Neuronal stem cell (in vitro differentiated cells): ENCODE measurements at regions not wholly inside any gene's neighbourhood (a gene's known extent, or its start where the extent isn't known, plus 50 kb on each side); places are given as distances from the start of the nearest gene placed in this dataset.
"Not testable (repeated sequence)": the region's sequence is repeated elsewhere in the genome, so short reads cannot be mapped to it uniquely, and the experiment has no call there.

Experiments
- DNase-seq: peaks from one replicate; pipeline ENCODE4 v3.0.0-alpha.2; 2013; ENCODE audit warnings: low spot score
- H2AFZ ChIP-seq: one replicate; pipeline ENCODE4 v1.6.1; 2013; ENCODE audit warnings: mild to moderate bottlenecking, low read length, inconsistent platforms
- H2AK5ac ChIP-seq: 2 replicates; pipeline ENCODE4 v1.6.1; 2013; ENCODE audit warnings: low read depth, mild to moderate bottlenecking, inconsistent platforms, low read length, moderate library complexity, mixed read lengths
- H2BK120ac ChIP-seq: 2 replicates; pipeline ENCODE4 v1.6.1; 2013; ENCODE audit warnings: low read depth, mild to moderate bottlenecking, inconsistent platforms, low read length, moderate library complexity, mixed read lengths
- H2BK12ac ChIP-seq: one replicate; pipeline ENCODE4 v1.6.1; 2013; ENCODE audit warnings: low read length, inconsistent platforms
- H2BK15ac ChIP-seq: 2 replicates; pipeline ENCODE4 v1.6.1; 2013; ENCODE audit warnings: mild to moderate bottlenecking, low read length, inconsistent platforms, mixed read lengths
- H2BK5ac ChIP-seq: one replicate; pipeline ENCODE4 v1.6.1; 2013; ENCODE audit warnings: inconsistent platforms, mild to moderate bottlenecking, low read length, moderate library complexity
- H3K14ac ChIP-seq: one replicate; pipeline ENCODE4 v1.6.1; 2013; ENCODE audit warnings: low read length, inconsistent platforms
- H3K18ac ChIP-seq: 2 replicates; pipeline ENCODE4 v1.6.1; 2013; ENCODE audit warnings: low read length, inconsistent platforms
- H3K23ac ChIP-seq: 2 replicates; pipeline ENCODE4 v1.6.1; 2013; ENCODE audit warnings: low read depth, mild to moderate bottlenecking, mixed read lengths, low read length, inconsistent platforms; ENCODE audit not compliant: poor library complexity
- H3K27ac ChIP-seq: replicated peaks from 3 replicates; pipeline ENCODE4 v1.5.1; 2013; ENCODE audit warnings: low read length, inconsistent platforms
- H3K27me3 ChIP-seq, 3 experiments: 2 replicates each; pipeline ENCODE4 v1.6.1; 2013; ENCODE audit warnings: low read length in 3 of 3, mild to moderate bottlenecking in 2 of 3, inconsistent platforms in 1 of 3, low read depth in 1 of 3, mixed read lengths in 1 of 3, moderate library complexity in 1 of 3; ENCODE audit not compliant: control insufficient read depth in 3 of 3, insufficient read depth in 3 of 3
- H3K36me3 ChIP-seq, 2 donors: replicated peaks in 1 of 2; 2 replicates each; pipeline ENCODE4 v1.6.1; 2013; ENCODE audit warnings: low read length in 2 of 2; ENCODE audit not compliant: control insufficient read depth in 2 of 2, insufficient read depth in 2 of 2
- H3K4ac ChIP-seq: 2 replicates; pipeline ENCODE4 v1.6.1; 2013; ENCODE audit warnings: inconsistent platforms, mild to moderate bottlenecking, low read length, moderate library complexity
- H3K4me1 ChIP-seq, 2 donors: 1 replicate in 1 of 2; 2 replicates in 1 of 2; pipeline ENCODE4 v1.6.1; 2013; ENCODE audit warnings: low read length in 2 of 2, low read depth in 1 of 2; ENCODE audit not compliant: control insufficient read depth in 2 of 2, insufficient read depth in 1 of 2
- H3K4me2 ChIP-seq: one replicate; pipeline ENCODE4 v1.6.1; 2013; ENCODE audit warnings: mild to moderate bottlenecking, low read length, inconsistent platforms; ENCODE audit not compliant: insufficient read depth, poor library complexity, severe bottlenecking
- H3K4me3 ChIP-seq, 2 donors: 2 replicates each; pipeline ENCODE4 v1.5.1; 2013; ENCODE audit warnings: low read length in 2 of 2, mild to moderate bottlenecking in 2 of 2, inconsistent platforms in 1 of 2, moderate library complexity in 1 of 2
- H3K79me1 ChIP-seq: one replicate; pipeline ENCODE4 v1.6.1; 2013; ENCODE audit warnings: low read depth, mild to moderate bottlenecking, inconsistent platforms, low read length, moderate library complexity
- H3K9ac ChIP-seq: one replicate; pipeline ENCODE4 v1.6.1; 2013; ENCODE audit warnings: mild to moderate bottlenecking, low read depth, low read length, inconsistent platforms; ENCODE audit not compliant: poor library complexity
- H3K9me3 ChIP-seq, 2 donors: replicated peaks in 1 of 2; 2 replicates each; pipeline versions ENCODE3 to v1.6.1; 2013; ENCODE audit warnings: low read length in 2 of 2, mild to moderate bottlenecking in 2 of 2, inconsistent platforms in 1 of 2, low read depth in 1 of 2, mixed read lengths in 1 of 2, moderate library complexity in 1 of 2; ENCODE audit not compliant: control insufficient read depth in 2 of 2, insufficient read depth in 1 of 2
- H4K8ac ChIP-seq: one replicate; pipeline ENCODE4 v1.6.1; 2013; ENCODE audit warnings: low read depth, mild to moderate bottlenecking, inconsistent platforms, low read length, moderate library complexity
- H4K91ac ChIP-seq: one replicate; pipeline ENCODE4 v1.6.1; 2013; ENCODE audit warnings: low read length, low read depth, mild to moderate bottlenecking, inconsistent platforms; ENCODE audit not compliant: poor library complexity
- WGBS, 2 donors: extraction: QIAGEN DNeasy Blood & Tissue Kit; methylation state at CpG; one replicate each; pipeline ENCODE4 v1.1.7; 2013; ENCODE audit warnings: missing lambda C conversion rate in 2 of 2, mixed read lengths in 1 of 2; ENCODE audit not compliant: insufficient read length in 2 of 2, insufficient replicate concordance in 1 of 2; ENCODE audit errors: extremely low coverage in 2 of 2; 5-methylcytosine and 5-hydroxymethylcytosine counted together

- Histone ChIP-seq H3K79me1 (no peaks in the 10 kb centered on the region), H3K9ac (no peak overlapping the region), H3K27me3 (no peaks in the 10 kb centered on the region), H3K23ac (no peak overlapping the region), H4K8ac (no peak overlapping the region), H2BK12ac (no peak overlapping the region), H3K4me3 (no peak overlapping the region), H3K18ac (no peak overlapping the region), H3K14ac (no peak overlapping the region), H3K9me3 (no peaks in the 10 kb centered on the region), H2BK5ac (no peak overlapping the region), H3K36me3 (no peaks in the 10 kb centered on the region), H3K27ac (no peak overlapping the region), H3K4me2 (no peak overlapping the region), H2AFZ (no peak overlapping the region), H2AK5ac (no peak overlapping the region), H2BK15ac (no peak overlapping the region), H3K4ac (no peak overlapping the region), H3K4me1 (no peaks in the 10 kb centered on the region), H4K91ac (no peak overlapping the region), H2BK120ac (no peak overlapping the region)
- WGBS, 2 donors = no CpG with 5 or more reads among the region's 3 CpGs
- no peak for DNase-seq
These were observed 331.6 kb upstream of the STXBP6 start for GRCh38 chr14:25381498-25381897.

DNA sequence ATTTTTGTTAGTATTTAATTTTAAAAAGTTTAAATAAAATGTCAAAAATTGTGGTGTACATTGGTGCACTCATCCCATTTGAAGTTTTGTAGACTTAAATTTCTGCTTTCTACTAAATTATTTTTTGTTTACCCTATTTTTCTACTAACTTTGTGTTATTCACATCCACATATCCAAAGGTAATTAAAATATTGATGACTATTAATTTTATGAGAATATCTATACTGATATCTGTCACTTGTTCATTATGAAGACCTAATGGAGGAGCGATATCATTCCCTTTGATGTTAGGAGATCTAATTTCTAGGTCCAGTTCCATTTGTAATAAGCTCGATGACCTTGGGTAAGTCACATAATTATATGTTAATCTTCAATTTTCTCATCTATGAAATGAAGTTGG is 325.7 kb upstream of the STXBP6 start:
- Histone ChIP-seq H2AK5ac (no peak overlapping the region), H3K27me3 (no peaks in the 10 kb centered on the region), H3K9ac (no peak overlapping the region), H2BK12ac (no peak overlapping the region), H3K18ac (no peak overlapping the region), H2BK15ac (no peak overlapping the region), H4K91ac (no peak overlapping the region), H3K79me1 (no peaks in the 10 kb centered on the region), H2AFZ (no peak overlapping the region), H3K4ac (no peak overlapping the region), H3K4me1 (peaks cover 0 to 4% of the 10 kb centered on the region in 2 donors), H4K8ac (no peak overlapping the region), H3K23ac (no peak overlapping the region), H3K14ac (no peak overlapping the region), H3K9me3 (no peaks in the 10 kb centered on the region), H3K27ac (no peak overlapping the region), H2BK120ac (no peak overlapping the region), H3K4me3 (no peak overlapping the region), H3K36me3 (no peaks in the 10 kb centered on the region), H2BK5ac (no peak overlapping the region), H3K4me2 (no peak overlapping the region)
- WGBS, 2 donors = no CpG with 5 or more reads among the region's 2 CpGs
- DNase-seq = no peak

GRCh38 chr14:25371068-25371467 is 321.1 kb upstream of the STXBP6 start:
- WGBS, 2 donors = no CpG with 5 or more reads among the region's 1 CpG
- Histone ChIP-seq H2BK5ac (no peak overlapping the region), H3K4me1 (peaks cover 0 to 4% of the 10 kb centered on the region in 2 donors), H4K91ac (no peak overlapping the region), H3K14ac (no peak overlapping the region), H2AFZ (no peak overlapping the region), H3K4me3 (no peak overlapping the region), H3K27ac (no peak overlapping the region), H2BK120ac (no peak overlapping the region), H3K23ac (no peak overlapping the region), H2AK5ac (no peak overlapping the region), H3K9me3 (no peaks in the 10 kb centered on the region), H3K79me1 (no peaks in the 10 kb centered on the region), H3K36me3 (no peaks in the 10 kb centered on the region), H3K4me2 (no peak overlapping the region), H3K4ac (no peak overlapping the region), H2BK12ac (no peak overlapping the region), H4K8ac (no peak overlapping the region), H3K18ac (no peak overlapping the region), H3K9ac (no peak overlapping the region), H2BK15ac (no peak overlapping the region), H3K27me3 (no peaks in the 10 kb centered on the region)
- no peak for DNase-seq

DNA sequence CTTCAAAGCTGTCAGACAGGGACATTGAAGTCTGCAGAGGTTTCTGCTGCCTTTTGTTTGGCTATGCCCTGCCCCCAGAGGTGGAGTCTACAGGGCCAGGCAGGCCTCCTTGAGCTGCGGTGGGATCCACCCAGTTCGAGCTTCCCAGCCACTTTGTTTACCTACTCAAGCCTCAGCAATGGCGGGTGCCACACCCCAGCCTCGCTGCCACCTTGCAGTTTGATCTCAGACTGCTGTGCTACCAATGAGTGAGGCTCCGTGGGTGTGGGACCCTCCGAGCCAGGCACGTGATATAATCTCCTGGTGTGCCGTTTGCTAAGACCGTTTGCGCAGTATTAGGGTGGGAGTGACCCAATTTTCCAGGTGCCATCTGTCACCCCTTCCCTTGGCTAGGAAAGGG is 320.1 kb upstream of the STXBP6 start:
- H2BK15ac ChIP-seq, H4K91ac ChIP-seq, H3K9ac ChIP-seq, H3K18ac ChIP-seq, H2AFZ ChIP-seq, H3K4ac ChIP-seq, H3K4me1 ChIP-seq, H2BK120ac ChIP-seq, DNase-seq, H3K79me1 ChIP-seq, H3K36me3 ChIP-seq, H3K4me3 ChIP-seq, H2BK5ac ChIP-seq, H3K9me3 ChIP-seq, H3K27ac ChIP-seq, H4K8ac ChIP-seq, H2AK5ac ChIP-seq, H3K27me3 ChIP-seq, H3K4me2 ChIP-seq, H3K14ac ChIP-seq, H2BK12ac ChIP-seq, H3K23ac ChIP-seq: not testable (repeated sequence)
- WGBS, 2 donors = no CpG with 5 or more reads among the region's 10 CpGs
